ENCODE measurements at regions not wholly inside any gene's neighbourhood (a gene's known extent, or its start where the extent isn't known, plus 50 kb on each side); places are given as distances from the start of the nearest gene placed in this dataset.

GRCh38 chr4:114399105-114399504, 199.5 kb upstream of the UGT8 start:
- no peaks in the 10 kb centered on the region for H3F3A ChIP-seq (ENCODE audit: insufficient read depth, low read depth)
- intact Hi-C loops (cut with micrococcal nuclease; ENCODE audit: unreplicated experiment): no loop called here
- H3K79me2 ChIP-seq (ENCODE audit: low read depth): no peaks in the 10 kb centered on the region
- no peaks in the 10 kb centered on the region for H4K20me1 ChIP-seq (ENCODE audit: insufficient read depth)
- no TSS peak for BruUV-seq (replicated peaks)
- no peak for DNase-seq
- no peaks in the 10 kb centered on the region for H3K9me2 ChIP-seq (ENCODE audit: insufficient read depth)
- CTCF ChIA-PET: no interaction called here
- H3K36me3 ChIP-seq (ENCODE audit: low read depth): no peaks in the 10 kb centered on the region
- H3K4me3 ChIP-seq: no peak overlapping the region
- H3K27ac ChIP-seq: no peak overlapping the region
- H3K4me2 ChIP-seq: no peak overlapping the region
- H3K27me3 ChIP-seq (ENCODE audit: insufficient read depth, low read depth): no peaks in the 10 kb centered on the region
- no peaks in the 10 kb centered on the region for H3K4me1 ChIP-seq (replicated peaks; ENCODE audit: insufficient read depth)
- H2AFZ ChIP-seq: no peak overlapping the region
- POLR2A ChIA-PET (ENCODE audit: unreplicated experiment): no interaction called here
- no peaks in the 10 kb centered on the region for H3K9me3 ChIP-seq (ENCODE audit: insufficient read depth, low read depth)
- TF ChIP-seq CTCF (conservative IDR thresholded peaks at IDR 0.05) (no peak), EZH2 (IDR thresholded peaks at IDR 0.05; ENCODE audit: low read depth) (no peak)

- Histone ChIP-seq H3F3A (ENCODE audit: insufficient read depth, low read depth) (no peaks in the 10 kb centered on the region), H3K4me3 (no peak overlapping the region), H3K27me3 (ENCODE audit: insufficient read depth, low read depth) (no peaks in the 10 kb centered on the region), H3K79me2 (ENCODE audit: low read depth) (no peaks in the 10 kb centered on the region), H3K9me3 (ENCODE audit: insufficient read depth, low read depth) (no peaks in the 10 kb centered on the region), H3K4me1 (replicated peaks; ENCODE audit: insufficient read depth) (no peaks in the 10 kb centered on the region), H3K27ac (no peak overlapping the region), H3K4me2 (no peak overlapping the region), H4K20me1 (ENCODE audit: insufficient read depth) (no peaks in the 10 kb centered on the region), H2AFZ (no peak overlapping the region), H3K36me3 (ENCODE audit: low read depth) (no peaks in the 10 kb centered on the region), H3K9me2 (ENCODE audit: insufficient read depth) (no peaks in the 10 kb centered on the region)
- no TSS peak for BruUV-seq (replicated peaks)
- peak in 1 of 2 experiments; percentile 39 for DNase-seq
- CTCF ChIA-PET: no interaction called here
- intact Hi-C loops (cut with micrococcal nuclease; ENCODE audit: unreplicated experiment): no loop called here
- POLR2A ChIA-PET (ENCODE audit: unreplicated experiment): no interaction called here
- TF ChIP-seq CTCF (conservative IDR thresholded peaks at IDR 0.05) (no peak), EZH2 (IDR thresholded peaks at IDR 0.05; ENCODE audit: low read depth) (no peak)
These were observed 198.1 kb upstream of the UGT8 start for GRCh38 chr4:114400531-114400930.

DNA sequence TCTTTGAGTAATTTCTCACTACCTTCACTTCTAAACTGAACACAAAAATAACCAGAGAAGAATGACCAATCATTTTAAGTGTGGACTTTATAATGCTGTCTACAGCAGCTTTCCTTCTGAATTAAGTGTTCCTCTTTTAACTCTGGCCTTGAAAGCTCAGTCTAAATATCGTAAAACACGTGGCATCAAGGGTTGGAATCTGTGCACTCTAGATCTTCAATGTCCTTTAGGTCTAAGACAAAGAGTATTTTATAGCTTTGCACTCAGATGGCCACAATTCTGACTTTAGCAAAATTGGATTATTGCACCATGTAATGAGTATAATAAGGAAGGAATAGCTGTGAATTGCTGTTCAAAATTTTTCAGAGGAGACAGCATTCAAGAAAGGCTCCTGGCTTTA, 197.1 kb upstream of the UGT8 start:
- ChIA-PET CTCF (no interaction called here), POLR2A (ENCODE audit: unreplicated experiment) (no interaction called here)
- Histone ChIP-seq H3F3A (ENCODE audit: insufficient read depth, low read depth) (no peaks in the 10 kb centered on the region), H3K9me3 (ENCODE audit: insufficient read depth, low read depth) (no peaks in the 10 kb centered on the region), H3K36me3 (ENCODE audit: low read depth) (no peaks in the 10 kb centered on the region), H3K4me2 (no peak overlapping the region), H2AFZ (no peak overlapping the region), H4K20me1 (ENCODE audit: insufficient read depth) (no peaks in the 10 kb centered on the region), H3K4me3 (no peak overlapping the region), H3K9me2 (ENCODE audit: insufficient read depth) (no peaks in the 10 kb centered on the region), H3K79me2 (ENCODE audit: low read depth) (no peaks in the 10 kb centered on the region), H3K4me1 (replicated peaks; ENCODE audit: insufficient read depth) (no peaks in the 10 kb centered on the region), H3K27me3 (ENCODE audit: insufficient read depth, low read depth) (no peaks in the 10 kb centered on the region), H3K27ac (no peak overlapping the region)
- DNase-seq: no peak
- intact Hi-C loops (cut with micrococcal nuclease; ENCODE audit: unreplicated experiment): no loop called here
- no TSS peak for BruUV-seq (replicated peaks)
- TF ChIP-seq EZH2 (IDR thresholded peaks at IDR 0.05; ENCODE audit: low read depth) (no peak), CTCF (conservative IDR thresholded peaks at IDR 0.05) (no peak)

Data from PC-9 (cell line).